ENCODE measurements at regions not wholly inside any gene's neighbourhood (a gene's known extent, or its start where the extent isn't known, plus 50 kb on each side); places are given as distances from the start of the nearest gene placed in this dataset.

- no peak for TF ChIP-seq CTCF (IDR thresholded peaks at IDR 0.05; ENCODE audit: low read depth, low read length, missing control alignments)
Observed at GRCh38 chr10:91146146-91146545, 74.3 kb upstream of the PCGF5 start.

GRCh38 chr10:91149550-91149949 is 70.9 kb upstream of the PCGF5 start:
- DNase-seq (ENCODE audit: low read depth), result no peak
- H3K4me3 ChIP-seq (ENCODE audit: low read depth, low read length), result no peak overlapping the region
- TF ChIP-seq CTCF (IDR thresholded peaks at IDR 0.05; ENCODE audit: low read depth, low read length, missing control alignments), result no peak

More at GRCh38 chr10:91146146-91146545, 74.3 kb upstream of the PCGF5 start:
- no peak overlapping the region for H3K4me3 ChIP-seq (ENCODE audit: low read depth, low read length)
- no peak for DNase-seq (ENCODE audit: low read depth)

- no peak for DNase-seq (ENCODE audit: low read depth)
- H3K4me3 ChIP-seq (ENCODE audit: low read depth, low read length), result no peak overlapping the region
- TF ChIP-seq CTCF (IDR thresholded peaks at IDR 0.05; ENCODE audit: low read depth, low read length, missing control alignments), result no peak
Observed at GRCh38 chr10:91150631-91151030, 69.8 kb upstream of the PCGF5 start.

- H3K4me3 ChIP-seq (ENCODE audit: low read depth, low read length), result no peak overlapping the region
- TF ChIP-seq CTCF (IDR thresholded peaks at IDR 0.05; ENCODE audit: low read depth, low read length, missing control alignments), result no peak
- no peak for DNase-seq (ENCODE audit: low read depth)
Observed at GRCh38 chr10:91153508-91153907, 67.0 kb upstream of the PCGF5 start.

- no peak for DNase-seq (ENCODE audit: low read depth)
- no peak overlapping the region for H3K4me3 ChIP-seq (ENCODE audit: low read depth, low read length)
- TF ChIP-seq CTCF (IDR thresholded peaks at IDR 0.05; ENCODE audit: low read depth, low read length, missing control alignments), result no peak
Observed at GRCh38 chr10:91154842-91155241, 65.6 kb upstream of the PCGF5 start.

GRCh38 chr10:91156196-91156595 is 64.3 kb upstream of the PCGF5 start:
- no peak for TF ChIP-seq CTCF (IDR thresholded peaks at IDR 0.05; ENCODE audit: low read depth, low read length, missing control alignments)
- no peak overlapping the region for H3K4me3 ChIP-seq (ENCODE audit: low read depth, low read length)
- DNase-seq (ENCODE audit: low read depth), result no peak

GRCh38 chr10:91159254-91159783 is 61.1 kb upstream of the PCGF5 start:
- TF ChIP-seq CTCF (IDR thresholded peaks at IDR 0.05; ENCODE audit: low read depth, low read length, missing control alignments), result no peak
- no peak overlapping the region for H3K4me3 ChIP-seq (ENCODE audit: low read depth, low read length)
- DNase-seq (ENCODE audit: low read depth), result no peak

Data from GM12864 (cell line).